ENCODE measurements at regions not wholly inside any gene's neighbourhood (a gene's known extent, or its start where the extent isn't known, plus 50 kb on each side); places are given as distances from the start of the nearest gene placed in this dataset.

DNA sequence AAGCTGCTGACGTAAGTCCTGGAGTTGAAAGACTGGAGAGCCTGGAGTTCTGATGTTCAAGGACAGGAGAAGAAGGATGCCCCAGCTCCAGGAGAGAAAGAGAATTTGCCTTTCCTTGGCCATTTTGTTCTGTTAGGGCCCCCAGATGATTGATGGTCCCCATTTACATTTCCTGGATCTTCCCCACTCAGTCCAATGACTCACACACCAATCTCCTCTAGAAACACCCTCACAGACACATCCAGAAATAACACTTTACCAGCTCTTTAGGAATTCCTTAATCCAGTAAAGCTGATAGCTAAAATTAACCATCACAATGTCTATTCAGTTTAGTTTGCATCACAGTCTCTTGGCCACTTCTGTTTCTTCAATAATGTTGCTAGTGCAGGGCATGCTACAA lies 260.2 kb upstream of the IRAK1BP1 start:
- Histone ChIP-seq H3K27ac (ENCODE audit: insufficient read depth, low read length) (no peak overlapping the region), H3K27me3 (ENCODE audit: control insufficient read depth, insufficient read depth, low read length) (no peaks in the 10 kb centered on the region), H3K4me2 (ENCODE audit: extremely low read depth, insufficient read depth, low read length) (peak overlapping the region; percentile 8), H3K79me2 (ENCODE audit: control insufficient read depth, insufficient read depth, low read length) (no peaks in the 10 kb centered on the region), H3K36me3 (ENCODE audit: control insufficient read depth, insufficient read depth, low read length) (no peaks in the 10 kb centered on the region), H3K4me1 (ENCODE audit: control insufficient read depth, extremely low read depth, insufficient read depth, low read length) (peaks cover 14% of the 10 kb centered on the region), H2AFZ (ENCODE audit: low read length) (no peak overlapping the region), H3K4me3 (replicated peaks in 1 of 4; ENCODE audit: control extremely low read depth in 1 of 4, insufficient read depth in 1 of 4, low read depth in 3 of 4, low read length in 4 of 4) (no peak overlapping the region), H4K20me1 (ENCODE audit: control insufficient read depth, extremely low read depth, insufficient read depth, low read length) (no peaks in the 10 kb centered on the region), H3K9me3 (ENCODE audit: control insufficient read depth, insufficient read depth, low read depth, low read length) (no peaks in the 10 kb centered on the region), H3K9ac (ENCODE audit: insufficient read depth, low read length) (no peak overlapping the region)
- no peak for TF ChIP-seq EZH2 (IDR thresholded peaks at IDR 0.05; ENCODE audit: low read length, missing control alignments)
- TF ChIP-seq, protein P1, sequence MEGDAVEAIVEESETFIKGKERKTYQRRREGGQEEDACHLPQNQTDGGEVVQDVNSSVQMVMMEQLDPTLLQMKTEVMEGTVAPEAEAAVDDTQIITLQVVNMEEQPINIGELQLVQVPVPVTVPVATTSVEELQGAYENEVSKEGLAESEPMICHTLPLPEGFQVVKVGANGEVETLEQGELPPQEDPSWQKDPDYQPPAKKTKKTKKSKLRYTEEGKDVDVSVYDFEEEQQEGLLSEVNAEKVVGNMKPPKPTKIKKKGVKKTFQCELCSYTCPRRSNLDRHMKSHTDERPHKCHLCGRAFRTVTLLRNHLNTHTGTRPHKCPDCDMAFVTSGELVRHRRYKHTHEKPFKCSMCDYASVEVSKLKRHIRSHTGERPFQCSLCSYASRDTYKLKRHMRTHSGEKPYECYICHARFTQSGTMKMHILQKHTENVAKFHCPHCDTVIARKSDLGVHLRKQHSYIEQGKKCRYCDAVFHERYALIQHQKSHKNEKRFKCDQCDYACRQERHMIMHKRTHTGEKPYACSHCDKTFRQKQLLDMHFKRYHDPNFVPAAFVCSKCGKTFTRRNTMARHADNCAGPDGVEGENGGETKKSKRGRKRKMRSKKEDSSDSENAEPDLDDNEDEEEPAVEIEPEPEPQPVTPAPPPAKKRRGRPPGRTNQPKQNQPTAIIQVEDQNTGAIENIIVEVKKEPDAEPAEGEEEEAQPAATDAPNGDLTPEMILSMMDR (conservative IDR thresholded peaks at IDR 0.05 in 1 of 2, IDR thresholded peaks at IDR 0.05 in 1 of 2; ENCODE audit: low read depth in 1 of 2, low read length in 2 of 2), result no peak
- peak; percentile 37 to 90 for DNase-seq (ENCODE audit: low read depth in 2 of 2)

DNA sequence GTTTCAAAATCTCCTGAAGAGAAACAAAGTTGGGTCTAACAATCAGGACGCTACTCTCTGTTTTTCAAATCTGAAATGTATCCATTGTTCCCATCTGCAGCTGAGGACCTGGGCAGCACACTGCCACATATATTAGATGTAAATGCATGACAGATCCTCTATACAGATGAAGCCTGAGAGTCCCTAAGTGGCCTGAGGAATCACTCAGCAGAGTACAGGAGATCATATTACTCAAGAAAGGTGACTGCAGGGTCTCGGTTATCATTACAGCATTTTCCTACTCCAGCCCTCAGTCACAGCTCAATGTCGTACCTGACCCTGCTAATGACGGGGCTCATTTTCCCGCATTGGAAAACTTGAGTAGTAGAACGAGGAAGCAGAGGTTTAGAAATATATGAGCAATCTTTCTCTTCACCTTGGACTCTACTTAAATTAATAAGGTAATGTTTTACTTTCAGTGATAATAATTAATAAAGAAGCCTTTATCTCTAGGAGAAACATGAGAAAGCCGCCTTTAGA lies 256.2 kb upstream of the IRAK1BP1 start:
- DNase-seq (ENCODE audit: low read depth in 2 of 2), result no peak

DNA sequence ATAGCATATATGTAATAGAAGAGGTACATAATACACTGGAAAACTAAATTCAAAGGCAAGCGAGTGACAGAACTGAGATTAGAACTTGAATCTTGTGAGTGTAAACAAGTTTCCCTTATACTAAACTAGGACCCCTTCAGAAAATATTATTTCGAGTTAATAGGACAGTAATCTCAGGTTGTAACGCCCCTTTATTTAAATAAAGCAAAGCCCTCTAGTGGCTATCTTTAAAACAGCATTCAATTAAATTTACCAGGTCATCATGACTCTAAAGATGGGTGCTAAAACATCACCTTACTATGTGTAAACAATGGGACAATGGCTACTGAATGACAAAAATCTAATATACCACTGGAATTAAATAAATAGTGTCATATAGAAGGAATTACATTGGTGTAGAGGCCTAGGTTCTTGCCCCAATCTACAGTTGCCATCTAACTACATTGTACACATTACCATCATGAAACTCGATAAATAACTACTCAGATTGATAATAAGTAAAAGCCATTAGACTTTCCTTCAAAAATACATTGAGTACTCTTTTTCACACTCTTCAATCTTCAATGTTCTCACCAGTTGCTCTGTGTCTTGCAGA lies 255.4 kb upstream of the IRAK1BP1 start:
- no peaks in the 10 kb centered on the region for H3K9me3 ChIP-seq (ENCODE audit: control insufficient read depth, insufficient read depth, low read depth, low read length)
- no peaks in the 10 kb centered on the region for H3K27me3 ChIP-seq (ENCODE audit: control insufficient read depth, insufficient read depth, low read length)
- peak in 1 of 2 donors; percentile 24 for DNase-seq (ENCODE audit: low read depth in 2 of 2)
- no peaks in the 10 kb centered on the region for H3K79me2 ChIP-seq (ENCODE audit: control insufficient read depth, insufficient read depth, low read length)
- no peak overlapping the region for H2AFZ ChIP-seq (ENCODE audit: low read length)
- no peak overlapping the region for H3K4me2 ChIP-seq (ENCODE audit: extremely low read depth, insufficient read depth, low read length)
- no peak overlapping the region for H3K4me3 ChIP-seq (replicated peaks in 1 of 4; ENCODE audit: control extremely low read depth in 1 of 4, insufficient read depth in 1 of 4, low read depth in 3 of 4, low read length in 4 of 4)
- no peak overlapping the region for H3K27ac ChIP-seq (ENCODE audit: insufficient read depth, low read length)
- H3K9ac ChIP-seq (ENCODE audit: insufficient read depth, low read length), result no peak overlapping the region
- no peaks in the 10 kb centered on the region for H4K20me1 ChIP-seq (ENCODE audit: control insufficient read depth, extremely low read depth, insufficient read depth, low read length)
- TF ChIP-seq EZH2 (IDR thresholded peaks at IDR 0.05; ENCODE audit: low read length, missing control alignments), result no peak
- TF ChIP-seq, protein P1 (conservative IDR thresholded peaks at IDR 0.05 in 1 of 2, IDR thresholded peaks at IDR 0.05 in 1 of 2; ENCODE audit: low read depth in 1 of 2, low read length in 2 of 2), result peak; percentile 37 to 55
- peaks cover 10% of the 10 kb centered on the region for H3K4me1 ChIP-seq (ENCODE audit: control insufficient read depth, extremely low read depth, insufficient read depth, low read length)
- H3K36me3 ChIP-seq (ENCODE audit: control insufficient read depth, insufficient read depth, low read length), result no peaks in the 10 kb centered on the region

More for the DNA sequence above, 256.2 kb upstream of the IRAK1BP1 start:
- Histone ChIP-seq H3K27ac (ENCODE audit: insufficient read depth, low read length) (no peak overlapping the region), H3K9me3 (ENCODE audit: control insufficient read depth, insufficient read depth, low read depth, low read length) (no peaks in the 10 kb centered on the region), H3K36me3 (ENCODE audit: control insufficient read depth, insufficient read depth, low read length) (no peaks in the 10 kb centered on the region), H2AFZ (ENCODE audit: low read length) (no peak overlapping the region), H4K20me1 (ENCODE audit: control insufficient read depth, extremely low read depth, insufficient read depth, low read length) (no peaks in the 10 kb centered on the region), H3K79me2 (ENCODE audit: control insufficient read depth, insufficient read depth, low read length) (no peaks in the 10 kb centered on the region), H3K4me3 (replicated peaks in 1 of 4; ENCODE audit: control extremely low read depth in 1 of 4, insufficient read depth in 1 of 4, low read depth in 3 of 4, low read length in 4 of 4) (no peak overlapping the region), H3K4me2 (ENCODE audit: extremely low read depth, insufficient read depth, low read length) (no peak overlapping the region), H3K27me3 (ENCODE audit: control insufficient read depth, insufficient read depth, low read length) (no peaks in the 10 kb centered on the region), H3K9ac (ENCODE audit: insufficient read depth, low read length) (no peak overlapping the region), H3K4me1 (ENCODE audit: control insufficient read depth, extremely low read depth, insufficient read depth, low read length) (peaks cover 15% of the 10 kb centered on the region)
- TF ChIP-seq, protein P1 (conservative IDR thresholded peaks at IDR 0.05 in 1 of 2, IDR thresholded peaks at IDR 0.05 in 1 of 2; ENCODE audit: low read depth in 1 of 2, low read length in 2 of 2), result no peak
- no peak for TF ChIP-seq EZH2 (IDR thresholded peaks at IDR 0.05; ENCODE audit: low read length, missing control alignments)

Data from fibroblast of lung (primary cell).